CD14-positive monocyte (primary cell): ENCODE measurements at regions not wholly inside any gene's neighbourhood (a gene's known extent, or its start where the extent isn't known, plus 50 kb on each side); places are given as distances from the start of the nearest gene placed in this dataset.

Experiments used
- DNase-seq, 3 donors: peaks; one replicate each; pipeline ENCODE4 v3.0.0-alpha.2; 2011 to 2022
- H2AFZ ChIP-seq: 2 replicates; pipeline ENCODE4 v1.6.0; 2012; ENCODE audit warnings: mild to moderate bottlenecking, low read depth, low read length, inconsistent platforms; ENCODE audit not compliant: insufficient read depth, poor library complexity, severe bottlenecking
- H3K27ac ChIP-seq, 2 donors: 1 replicate in 1 of 2; 2 replicates in 1 of 2; pipeline ENCODE4 v1.5.1; 2012 to 2013; ENCODE audit warnings: low read length in 2 of 2, control low read depth in 1 of 2, inconsistent platforms in 1 of 2, low read depth in 1 of 2, mild to moderate bottlenecking in 1 of 2
- H3K27me3 ChIP-seq, 2 donors: one replicate each; pipeline versions ENCODE4 v1.6.0 to v1.6.1; 2011 to 2013; ENCODE audit warnings: low read length in 2 of 2; ENCODE audit not compliant: control insufficient read depth in 2 of 2, insufficient read depth in 2 of 2
- H3K36me3 ChIP-seq, 2 donors: replicated peaks in 1 of 2; 1 replicate in 1 of 2; 2 replicates in 1 of 2; pipeline versions ENCODE4 v1.5.1 to v1.6.1; 2012 to 2013; ENCODE audit warnings: low read length in 2 of 2, control low read depth in 1 of 2, inconsistent platforms in 1 of 2, mild to moderate bottlenecking in 1 of 2; ENCODE audit not compliant: insufficient read depth in 2 of 2, control insufficient read depth in 1 of 2
- H3K4me1 ChIP-seq, 2 donors: 1 replicate in 1 of 2; 2 replicates in 1 of 2; pipeline versions ENCODE4 v1.5.1 to v1.6.1; 2012 to 2013; ENCODE audit warnings: low read length in 2 of 2, control low read depth in 1 of 2, inconsistent platforms in 1 of 2, mild to moderate bottlenecking in 1 of 2, moderate library complexity in 1 of 2; ENCODE audit not compliant: insufficient read depth in 2 of 2, control insufficient read depth in 1 of 2
- H3K4me2 ChIP-seq: replicated peaks from 2 replicates; pipeline ENCODE3; 2012; ENCODE audit warnings: low read length, moderate library complexity, mild to moderate bottlenecking; ENCODE audit not compliant: poor library complexity, severe bottlenecking; ENCODE audit errors: extremely low read depth
- H3K4me3 ChIP-seq, 3 experiments: fragments of 200-600 bp in 1 of 3; sonication (generic) in 1 of 3; replicated peaks in 1 of 3; 1 replicate in 2 of 3; 2 replicates in 1 of 3; pipeline ENCODE4 v1.5.1; 2011 to 2013; ENCODE audit warnings: low read length in 3 of 3, mild to moderate bottlenecking in 3 of 3, control low read depth in 2 of 3, low read depth in 2 of 3, inconsistent platforms in 1 of 3, moderate library complexity in 1 of 3
- H3K79me2 ChIP-seq: 2 replicates; pipeline ENCODE4 v1.6.0; 2012; ENCODE audit warnings: mild to moderate bottlenecking, control low read depth, inconsistent platforms, low read length, moderate library complexity; ENCODE audit not compliant: insufficient read depth
- H3K9ac ChIP-seq: 2 replicates; pipeline ENCODE4 v1.6.0; 2017; ENCODE audit warnings: low read length, mild to moderate bottlenecking; ENCODE audit not compliant: insufficient read depth, poor library complexity, severe bottlenecking
- H3K9me3 ChIP-seq, 2 donors: replicated peaks in 1 of 2; 1 replicate in 1 of 2; 2 replicates in 1 of 2; pipeline versions ENCODE4 v1.5.1 to v1.6.1; 2012 to 2013; ENCODE audit warnings: low read length in 2 of 2, control low read depth in 1 of 2; ENCODE audit not compliant: control insufficient read depth in 1 of 2, insufficient read depth in 1 of 2
- H4K20me1 ChIP-seq: 2 replicates; pipeline ENCODE4 v1.6.0; 2012; ENCODE audit warnings: mild to moderate bottlenecking, low read length, control low read depth, moderate library complexity; ENCODE audit not compliant: insufficient read depth
- H3K27ac Mint-ChIP-seq, 7 donors: one replicate each; pipeline ENCODE4 v1.8.0; 2020; ENCODE audit warnings: mild to moderate bottlenecking in 7 of 7, mixed read lengths in 7 of 7, moderate library complexity in 6 of 7, inconsistent platforms in 2 of 7
- H3K27me3 Mint-ChIP-seq, 3 donors: one replicate each; pipeline ENCODE4 v1.8.0; 2021 to 2022; ENCODE audit warnings: low read depth in 3 of 3, mild to moderate bottlenecking in 3 of 3, mixed read lengths in 3 of 3, moderate library complexity in 3 of 3, inconsistent platforms in 1 of 3
- H3K36me3 Mint-ChIP-seq, 2 donors: one replicate each; pipeline ENCODE4 v1.8.0; 2020; ENCODE audit warnings: mixed read lengths in 2 of 2, inconsistent platforms in 1 of 2, mild to moderate bottlenecking in 1 of 2
- H3K4me1 Mint-ChIP-seq: one replicate; pipeline ENCODE4 v1.8.0; 2020; ENCODE audit warnings: mild to moderate bottlenecking, mixed read lengths
- H3K4me3 Mint-ChIP-seq, 2 donors: one replicate each; pipeline ENCODE4 v1.8.0; 2020; ENCODE audit warnings: mild to moderate bottlenecking in 2 of 2, mixed read lengths in 2 of 2, moderate library complexity in 1 of 2
- H3K9me3 Mint-ChIP-seq, 7 donors: one replicate each; pipeline ENCODE4 v1.8.0; 2020 to 2022; ENCODE audit warnings: mixed read lengths in 7 of 7, mild to moderate bottlenecking in 6 of 7, moderate library complexity in 6 of 7, inconsistent platforms in 2 of 7
- WGBS: methylation state at CpG from one replicate; pipeline ENCODE4 v1.1.5; 2013; ENCODE audit warnings: missing lambda C conversion rate; ENCODE audit not compliant: insufficient coverage; 5-methylcytosine and 5-hydroxymethylcytosine counted together
- intact Hi-C, 2 donors: fragments of 100-400 bp; cut with micrococcal nuclease; formaldehyde crosslinking; loops; one replicate each; pipeline versions ENCODE4 v1.15.0 to v1.15.1; 2023
- TF ChIP-seq, protein P1 (sequence below): fragments of 200-600 bp; IDR thresholded peaks from one replicate; pipeline ENCODE4 v1.8.0; 2022; ENCODE audit warnings: antibody characterized with exemption, mild to moderate bottlenecking

- no peak overlapping the region for H2AFZ ChIP-seq
- DNase-seq, result no peak
- Mint-ChIP-seq H3K36me3 (no peaks in the 10 kb centered on the region), H3K27me3 (peaks cover 0 to 2% (median 0%) of the 10 kb centered on the region in 3 donors), H3K9me3 (peaks cover 0 to 11% (median 4%) of the 10 kb centered on the region in 7 donors), H3K4me3 (no peak overlapping the region), H3K4me1 (no peaks in the 10 kb centered on the region), H3K27ac (no peak overlapping the region)
- TF ChIP-seq, protein P1, sequence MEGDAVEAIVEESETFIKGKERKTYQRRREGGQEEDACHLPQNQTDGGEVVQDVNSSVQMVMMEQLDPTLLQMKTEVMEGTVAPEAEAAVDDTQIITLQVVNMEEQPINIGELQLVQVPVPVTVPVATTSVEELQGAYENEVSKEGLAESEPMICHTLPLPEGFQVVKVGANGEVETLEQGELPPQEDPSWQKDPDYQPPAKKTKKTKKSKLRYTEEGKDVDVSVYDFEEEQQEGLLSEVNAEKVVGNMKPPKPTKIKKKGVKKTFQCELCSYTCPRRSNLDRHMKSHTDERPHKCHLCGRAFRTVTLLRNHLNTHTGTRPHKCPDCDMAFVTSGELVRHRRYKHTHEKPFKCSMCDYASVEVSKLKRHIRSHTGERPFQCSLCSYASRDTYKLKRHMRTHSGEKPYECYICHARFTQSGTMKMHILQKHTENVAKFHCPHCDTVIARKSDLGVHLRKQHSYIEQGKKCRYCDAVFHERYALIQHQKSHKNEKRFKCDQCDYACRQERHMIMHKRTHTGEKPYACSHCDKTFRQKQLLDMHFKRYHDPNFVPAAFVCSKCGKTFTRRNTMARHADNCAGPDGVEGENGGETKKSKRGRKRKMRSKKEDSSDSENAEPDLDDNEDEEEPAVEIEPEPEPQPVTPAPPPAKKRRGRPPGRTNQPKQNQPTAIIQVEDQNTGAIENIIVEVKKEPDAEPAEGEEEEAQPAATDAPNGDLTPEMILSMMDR, result no peak
- H3K4me3 ChIP-seq, result no peak overlapping the region
- no peaks in the 10 kb centered on the region for H3K27me3 ChIP-seq
- H3K9ac ChIP-seq, result no peak overlapping the region
- H3K79me2 ChIP-seq, result no peaks in the 10 kb centered on the region
- no peaks in the 10 kb centered on the region for H3K4me1 ChIP-seq
- no peaks in the 10 kb centered on the region for H3K36me3 ChIP-seq
- H3K4me2 ChIP-seq, result no peak overlapping the region
- intact Hi-C loops, result no loop called here
- no peaks in the 10 kb centered on the region for H4K20me1 ChIP-seq
- no CpG with 5 or more reads among the region's 2 CpGs for WGBS
- H3K27ac ChIP-seq, result no peak overlapping the region
- H3K9me3 ChIP-seq, result no peaks in the 10 kb centered on the region
These were observed 58.3 kb upstream of the EPHA3 start for GRCh38 chr3:89049119-89049518.

- no peaks in the 10 kb centered on the region for H3K36me3 ChIP-seq
- H3K27me3 ChIP-seq, result no peaks in the 10 kb centered on the region
- Mint-ChIP-seq H3K4me3 (no peak overlapping the region), H3K4me1 (no peaks in the 10 kb centered on the region), H3K27me3 (peaks cover 0 to 2% (median 0%) of the 10 kb centered on the region in 3 donors), H3K27ac (peak overlapping the region in 1 of 7 donors; percentile 37), H3K36me3 (no peaks in the 10 kb centered on the region), H3K9me3 (peaks cover 0 to 9% (median 5%) of the 10 kb centered on the region in 7 donors)
- H4K20me1 ChIP-seq, result no peaks in the 10 kb centered on the region
- H3K4me3 ChIP-seq, result no peak overlapping the region
- H3K27ac ChIP-seq, result no peak overlapping the region
- H3K4me2 ChIP-seq, result no peak overlapping the region
- H2AFZ ChIP-seq, result no peak overlapping the region
- H3K79me2 ChIP-seq, result no peaks in the 10 kb centered on the region
- TF ChIP-seq, protein P1, result no peak
- no peaks in the 10 kb centered on the region for H3K9me3 ChIP-seq
- intact Hi-C loops, result no loop called here
- no peak for DNase-seq
- no peaks in the 10 kb centered on the region for H3K4me1 ChIP-seq
- 0% methylated on average over 2 of the region's 3 CpGs for WGBS
- no peak overlapping the region for H3K9ac ChIP-seq
These were observed 55.0 kb upstream of the EPHA3 start for GRCh38 chr3:89052386-89052785.
